CD4-positive, alpha-beta T cell (primary cell): ENCODE measurements at regions not wholly inside any gene's neighbourhood (a gene's known extent, or its start where the extent isn't known, plus 50 kb on each side); places are given as distances from the start of the nearest gene placed in this dataset.

ENCODE experiments used
- ATAC-seq: fragments of 200-7000 bp; cut with Tn5 transposase; one replicate; pipeline ENCODE4 v1.10.0; 2022; ENCODE audit warnings: mild to moderate bottlenecking; ENCODE audit not compliant: poor library complexity
- CTCF ChIA-PET: fragments of 350-600 bp; sonication (Branson Sonifier 250); formaldehyde crosslinking; loops from one replicate; lab custom pipeline; 2021; ENCODE audit warnings: antibody characterized with exemption, inconsistent platforms; lab: Charles Lee
- POLR2A ChIA-PET: fragments of 350-600 bp; sonication (Branson Sonifier 250); formaldehyde crosslinking; loops from one replicate; lab custom pipeline; 2021; ENCODE audit warnings: antibody characterized with exemption, inconsistent platforms; lab: Charles Lee
- DNase-seq, 14 experiments: peaks; one replicate each; pipeline ENCODE4 v3.0.0-alpha.2; 2013 to 2020; ENCODE audit warnings: mixed read lengths in 2 of 14
- H3K27ac ChIP-seq, 2 donors: one replicate each; pipeline versions ENCODE4 v1.5.1 to v1.7.0; 2013; ENCODE audit warnings: low read length in 2 of 2, low read depth in 1 of 2, mild to moderate bottlenecking in 1 of 2
- H3K27me3 ChIP-seq, 2 experiments: 1 replicate in 1 of 2; 2 replicates in 1 of 2; pipeline versions ENCODE4 v1.6.1 to v1.7.0; 2013; ENCODE audit warnings: low read length in 2 of 2, control low read depth in 1 of 2, mild to moderate bottlenecking in 1 of 2, moderate library complexity in 1 of 2; ENCODE audit not compliant: insufficient read depth in 2 of 2, control insufficient read depth in 1 of 2
- H3K36me3 ChIP-seq: one replicate; pipeline ENCODE4 v1.6.1; 2013; ENCODE audit warnings: low read length, control low read depth; ENCODE audit not compliant: insufficient read depth
- H3K4me1 ChIP-seq: one replicate; pipeline ENCODE4 v1.6.1; 2013; ENCODE audit warnings: low read length, control low read depth; ENCODE audit not compliant: insufficient read depth
- H3K4me3 ChIP-seq: one replicate; pipeline ENCODE4 v1.5.1; 2013; ENCODE audit warnings: mild to moderate bottlenecking, low read length, moderate library complexity
- H3K9me3 ChIP-seq, 2 experiments: 1 replicate in 1 of 2; 2 replicates in 1 of 2; pipeline versions ENCODE4 v1.6.1 to v1.7.0; 2013; ENCODE audit warnings: low read length in 2 of 2, mild to moderate bottlenecking in 2 of 2, control low read depth in 1 of 2, moderate library complexity in 1 of 2; ENCODE audit not compliant: control insufficient read depth in 1 of 2, insufficient read depth in 1 of 2
- H3K27ac Mint-ChIP-seq: one replicate; pipeline ENCODE4 v1.8.0; 2020; ENCODE audit warnings: mixed read lengths
- H3K27me3 Mint-ChIP-seq: one replicate; pipeline ENCODE4 v1.8.0; 2021; ENCODE audit warnings: mixed read lengths
- H3K36me3 Mint-ChIP-seq: one replicate; pipeline ENCODE4 v1.8.0; 2021; ENCODE audit warnings: low read depth, mixed read lengths
- H3K4me1 Mint-ChIP-seq: one replicate; pipeline ENCODE4 v1.8.0; 2021; ENCODE audit warnings: low read depth, mixed read lengths
- H3K4me3 Mint-ChIP-seq: one replicate; pipeline ENCODE4 v1.8.0; 2020; ENCODE audit warnings: mild to moderate bottlenecking, mixed read lengths
- H3K9me3 Mint-ChIP-seq: one replicate; pipeline ENCODE4 v1.8.0; 2020; ENCODE audit warnings: mixed read lengths
- CTCF ChIP-seq: fragments of 200-600 bp; IDR thresholded peaks from one replicate; pipeline ENCODE4 v1.8.0; 2022; ENCODE audit warnings: antibody characterized with exemption, mild to moderate bottlenecking
- intact Hi-C, 2 experiments: fragments of 100-400 bp; cut with DNase I in 1 of 2; cut with micrococcal nuclease in 1 of 2; formaldehyde crosslinking; loops; one replicate each; pipeline versions ENCODE4 v1.15.1 to v1.9.0; 2023 to 2025; cut with DNase I, micrococcal nuclease

- no peak overlapping the region for H3K4me3 Mint-ChIP-seq
- Histone ChIP-seq H3K4me3 (no peak overlapping the region), H3K27ac (no peak overlapping the region), H3K36me3 (no peaks in the 10 kb centered on the region), H3K4me1 (no peaks in the 10 kb centered on the region), H3K9me3 (no peaks in the 10 kb centered on the region), H3K27me3 (no peaks in the 10 kb centered on the region)
- ATAC-seq = no peak
- ChIA-PET CTCF (no interaction called here), POLR2A (no interaction called here)
- intact Hi-C loops = no loop called here
- no peak for TF ChIP-seq CTCF
- no peaks in the 10 kb centered on the region for H3K27me3 Mint-ChIP-seq
- no peaks in the 10 kb centered on the region for H3K36me3 Mint-ChIP-seq
- DNase-seq = no peak
- H3K4me1 Mint-ChIP-seq = no peaks in the 10 kb centered on the region
- H3K27ac Mint-ChIP-seq = no peak overlapping the region
- H3K9me3 Mint-ChIP-seq = no peaks in the 10 kb centered on the region
Observed at GRCh38 chr3:59660852-59661625, 611.2 kb upstream of the CFAP20DC start.

GRCh38 chr3:59660376-59660775 lies 610.6 kb upstream of the CFAP20DC start:
- no peak overlapping the region for H3K27ac Mint-ChIP-seq
- H3K27me3 Mint-ChIP-seq = no peaks in the 10 kb centered on the region
- ATAC-seq = no peak
- no peak for DNase-seq
- H3K36me3 Mint-ChIP-seq = no peaks in the 10 kb centered on the region
- H3K4me3 ChIP-seq = no peak overlapping the region
- H3K9me3 ChIP-seq = no peaks in the 10 kb centered on the region
- H3K4me3 Mint-ChIP-seq = no peak overlapping the region
- H3K27me3 ChIP-seq = no peaks in the 10 kb centered on the region
- POLR2A ChIA-PET = no interaction called here
- intact Hi-C loops = no loop called here
- TF ChIP-seq CTCF = no peak
- H3K4me1 ChIP-seq = no peaks in the 10 kb centered on the region
- H3K36me3 ChIP-seq = no peaks in the 10 kb centered on the region
- no peak overlapping the region for H3K27ac ChIP-seq
- no peaks in the 10 kb centered on the region for H3K9me3 Mint-ChIP-seq
- H3K4me1 Mint-ChIP-seq = no peaks in the 10 kb centered on the region
- CTCF ChIA-PET = interaction anchor here (1.2 kb wide), 1 partner anchor 15 kb away, joined by 3 read pairs; no protein-coding TSS in a partner anchor

- no peak for TF ChIP-seq CTCF
Observed at GRCh38 chr3:59659755-59660154, 609.9 kb upstream of the CFAP20DC start.

More at GRCh38 chr3:59659755-59660154, 609.9 kb upstream of the CFAP20DC start:
- no peak for DNase-seq
- intact Hi-C loops = no loop called here
- Histone ChIP-seq H3K27me3 (no peaks in the 10 kb centered on the region), H3K4me1 (no peaks in the 10 kb centered on the region), H3K4me3 (no peak overlapping the region), H3K27ac (no peak overlapping the region), H3K36me3 (no peaks in the 10 kb centered on the region), H3K9me3 (no peaks in the 10 kb centered on the region)
- POLR2A ChIA-PET = no interaction called here
- H3K27me3 Mint-ChIP-seq = no peaks in the 10 kb centered on the region
- H3K4me3 Mint-ChIP-seq = no peak overlapping the region
- no peaks in the 10 kb centered on the region for H3K36me3 Mint-ChIP-seq
- no peak overlapping the region for H3K27ac Mint-ChIP-seq
- no peak for ATAC-seq
- H3K9me3 Mint-ChIP-seq = no peaks in the 10 kb centered on the region
- CTCF ChIA-PET = interaction anchor here (1.2 kb wide), 1 partner anchor 15 kb away, joined by 3 read pairs; no protein-coding TSS in a partner anchor
- H3K4me1 Mint-ChIP-seq = no peaks in the 10 kb centered on the region
